HG02973 (cell line): ENCODE measurements at regions not wholly inside any gene's neighbourhood (a gene's known extent, or its start where the extent isn't known, plus 50 kb on each side); places are given as distances from the start of the nearest gene placed in this dataset.
"Not testable (repeated sequence)": the region's sequence is repeated elsewhere in the genome, so short reads cannot be mapped to it uniquely, and the experiment has no call there.

Experiments
- ATAC-seq: cut with Tn5 transposase; IDR thresholded peaks from one replicate; pipeline ENCODE4 v1.9.1; 2021; ENCODE audit warnings: moderate library complexity; ENCODE audit not compliant: unreplicated experiment

- no peak for ATAC-seq
Observed at GRCh38 chr16:51237861-51238378, 86.8 kb upstream of the SALL1 start.

DNA sequence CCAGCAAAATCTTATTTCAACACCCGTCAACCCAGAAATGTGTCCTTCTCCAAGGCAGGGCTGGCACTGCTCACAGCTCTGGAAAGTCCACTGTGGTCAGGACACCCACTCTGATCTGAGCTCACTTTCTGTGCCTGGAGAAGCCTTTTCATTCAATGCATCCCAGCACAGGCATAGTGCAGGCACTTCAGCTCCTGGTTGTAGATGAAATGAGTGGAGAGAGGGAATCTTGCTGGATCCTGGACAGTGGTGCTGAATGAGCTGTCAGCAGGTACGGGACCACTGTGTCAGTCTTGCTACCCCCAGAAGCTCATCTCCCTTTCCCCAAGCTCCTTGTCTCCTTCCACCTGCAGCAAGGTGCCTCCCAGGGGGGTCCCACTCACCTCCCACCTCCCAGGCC lies 86.1 kb upstream of the SALL1 start:
- no peak for ATAC-seq

DNA sequence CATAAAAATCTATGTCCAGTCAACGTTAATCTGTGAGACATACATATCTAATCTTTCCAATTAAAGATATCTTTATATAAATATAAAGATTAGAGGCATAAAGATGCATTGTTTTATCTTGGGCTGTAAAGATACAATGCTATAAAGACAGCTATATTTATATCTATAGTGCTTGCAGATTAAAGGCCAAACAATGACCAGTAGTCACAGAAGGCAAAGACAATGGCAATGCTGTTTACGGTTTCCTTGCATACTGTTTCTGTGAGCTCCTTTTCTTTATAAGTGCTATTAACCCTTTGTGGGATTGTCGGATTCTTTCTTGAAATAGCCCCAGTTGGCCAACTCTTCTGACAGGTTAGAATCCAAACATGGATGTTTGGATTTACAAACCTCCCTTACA lies 85.5 kb upstream of the SALL1 start:
- ATAC-seq = no peak

DNA sequence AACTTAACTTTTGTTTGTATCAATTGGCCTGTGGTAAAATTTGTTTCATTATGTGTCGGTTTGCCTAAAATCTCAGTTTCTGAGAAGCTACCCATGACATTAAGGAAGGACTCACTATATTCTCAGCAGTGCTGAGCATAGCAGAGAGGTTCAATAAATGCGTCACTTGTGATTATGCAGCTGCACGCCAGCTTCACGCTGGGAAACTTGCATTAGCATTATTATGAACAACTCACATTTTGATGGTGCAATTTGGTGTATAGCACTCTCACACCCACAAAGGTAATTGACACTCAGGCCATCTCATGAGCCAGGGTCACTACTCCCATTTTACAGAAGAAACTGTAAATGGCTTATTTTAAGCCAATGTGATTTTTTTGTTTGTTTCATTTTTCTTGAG lies 80.6 kb upstream of the SALL1 start:
- ATAC-seq = no peak

DNA sequence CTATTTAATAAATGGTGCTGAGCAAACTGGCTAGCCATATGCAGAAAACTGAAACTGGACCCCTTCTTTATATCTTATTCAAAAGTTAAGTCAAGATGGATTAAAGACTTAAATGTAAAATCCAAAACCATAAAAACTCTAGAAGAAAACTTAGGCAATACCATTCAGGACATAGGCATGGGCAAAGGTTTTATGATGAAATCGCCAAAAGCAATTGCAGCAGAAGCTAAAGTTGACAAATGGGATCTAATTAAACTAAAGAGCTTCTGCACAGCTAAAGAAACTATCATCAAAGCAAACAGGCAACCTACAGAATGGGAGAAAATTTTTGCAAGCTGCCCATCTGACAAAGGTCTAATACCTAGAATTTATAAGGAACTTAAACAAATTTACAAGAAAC lies 79.0 kb upstream of the SALL1 start:
- ATAC-seq = not testable (repeated sequence)

DNA sequence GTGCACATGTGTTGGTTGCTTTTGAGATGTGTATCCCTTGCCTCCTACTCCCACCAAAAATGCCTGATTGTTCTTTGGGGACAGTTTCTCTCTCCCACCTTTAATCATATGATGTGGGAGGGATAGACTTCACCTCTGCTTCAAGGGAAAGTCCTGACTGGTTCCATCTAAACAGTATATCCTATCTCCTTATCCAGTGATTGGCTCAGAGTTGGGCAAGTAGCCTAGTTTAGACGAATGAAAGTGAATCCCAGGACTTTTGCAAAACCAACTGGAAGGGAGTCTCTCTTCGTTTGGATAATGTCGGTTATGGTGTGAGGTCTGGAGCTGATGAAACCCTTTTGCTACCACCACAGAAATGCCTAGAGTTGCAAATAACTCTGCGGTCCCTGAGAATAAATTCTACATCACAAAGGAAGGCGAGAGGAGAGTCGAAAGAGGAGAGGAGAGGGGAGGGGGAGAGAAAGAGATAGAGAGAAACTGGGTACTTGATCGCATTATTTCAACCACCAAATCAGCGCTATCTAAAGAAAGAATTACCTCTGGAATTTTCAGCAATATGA lies 77.1 kb upstream of the SALL1 start:
- no peak for ATAC-seq

DNA sequence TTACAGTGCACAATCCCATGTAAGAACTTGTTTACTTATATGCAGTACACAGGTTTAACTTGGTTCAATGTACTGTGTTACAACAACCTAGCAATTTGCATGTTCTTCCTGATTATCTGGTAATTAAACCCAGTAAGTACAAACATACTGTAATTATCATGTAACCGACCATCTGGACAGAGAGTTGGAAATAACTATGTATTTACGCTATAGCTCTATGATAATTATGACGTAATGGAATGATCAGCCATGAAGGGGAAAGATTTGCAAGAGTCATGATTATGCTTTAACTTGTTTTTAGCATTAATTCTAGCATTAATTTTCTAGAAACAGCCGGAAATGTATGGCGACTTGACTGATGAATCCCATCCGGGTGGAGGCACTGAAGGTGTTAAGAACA lies 74.8 kb upstream of the SALL1 start:
- ATAC-seq = no peak

- no peak for ATAC-seq
Observed at GRCh38 chr16:51224317-51224716, 73.2 kb upstream of the SALL1 start.

DNA sequence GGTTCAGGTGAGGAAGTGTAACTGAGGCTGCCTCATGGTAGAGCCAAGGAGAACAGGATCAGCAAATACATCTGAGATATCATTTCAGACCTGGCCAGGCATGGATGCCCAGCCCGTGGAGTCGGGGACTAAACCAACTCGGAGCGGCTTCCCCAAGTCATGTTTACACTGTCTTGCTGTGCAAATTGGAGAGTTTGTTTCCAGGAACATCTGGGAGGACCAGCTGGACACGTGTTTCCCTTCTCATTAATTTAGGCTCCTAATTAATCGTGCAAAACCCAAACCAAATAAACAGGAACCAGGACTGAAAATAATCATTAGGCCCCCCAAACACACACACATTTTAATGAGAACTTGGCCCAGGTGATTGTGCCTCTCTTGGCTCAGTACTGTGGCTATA lies 70.9 kb upstream of the SALL1 start:
- no peak for ATAC-seq

DNA sequence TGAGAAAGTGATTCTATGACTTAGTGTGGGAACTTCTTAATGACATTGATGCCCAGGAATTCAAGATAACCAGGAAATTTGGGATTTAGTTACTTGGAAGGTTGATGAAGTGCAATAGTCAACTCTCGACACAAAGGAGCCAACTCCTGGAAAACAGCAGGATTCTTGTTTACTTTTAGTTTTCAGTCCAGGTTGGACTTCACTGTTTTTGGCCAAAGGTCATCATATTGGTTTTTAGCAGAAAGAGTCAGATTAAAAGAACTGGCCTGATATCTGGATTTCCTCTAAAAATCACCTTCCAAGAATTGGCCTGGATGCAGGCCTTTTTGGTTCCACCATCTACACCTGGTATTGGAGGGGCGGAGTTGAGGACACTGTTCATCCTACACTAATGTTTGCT lies 60.1 kb upstream of the SALL1 start:
- no peak for ATAC-seq

DNA sequence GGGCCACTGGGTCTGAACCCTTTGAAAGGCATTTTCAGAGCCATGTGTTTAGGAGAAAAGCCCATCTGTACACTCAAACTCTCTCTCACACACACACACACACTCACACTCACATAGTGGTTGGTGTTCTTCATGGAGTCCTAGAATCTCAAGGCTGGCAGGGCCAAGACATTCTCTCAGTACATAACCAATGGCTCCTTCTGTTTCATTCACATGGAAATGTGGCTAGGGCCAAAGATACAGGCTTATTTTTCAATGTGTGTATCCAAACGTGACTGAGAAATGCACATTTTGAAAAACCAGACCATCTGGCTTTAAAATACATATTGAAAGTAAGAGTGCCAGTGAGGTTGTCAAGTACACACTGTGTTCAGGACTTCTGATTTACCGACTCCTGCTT lies 59.0 kb upstream of the SALL1 start:
- no peak for ATAC-seq

DNA sequence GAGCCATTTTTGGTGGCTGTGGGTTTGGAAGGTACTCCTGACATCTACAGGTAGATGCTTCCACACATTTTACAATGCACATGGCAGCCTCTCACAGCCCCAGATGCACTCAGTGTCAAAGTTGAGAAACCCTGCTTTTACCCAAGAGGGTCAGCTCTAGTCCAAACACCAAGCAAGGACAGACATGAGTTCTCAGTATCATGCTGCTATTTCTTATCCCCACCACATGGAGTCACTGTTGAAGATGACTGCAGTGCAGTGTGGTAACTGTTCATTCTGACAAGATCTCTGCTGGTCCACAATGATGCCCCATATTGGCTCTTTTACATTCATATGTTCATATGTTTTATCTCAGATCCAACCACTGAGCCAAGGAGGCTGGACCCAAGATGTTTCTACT lies 50.5 kb upstream of the SALL1 start:
- no peak for ATAC-seq
